ENCODE measurements at regions not wholly inside any gene's neighbourhood (a gene's known extent, or its start where the extent isn't known, plus 50 kb on each side); places are given as distances from the start of the nearest gene placed in this dataset.

DNA sequence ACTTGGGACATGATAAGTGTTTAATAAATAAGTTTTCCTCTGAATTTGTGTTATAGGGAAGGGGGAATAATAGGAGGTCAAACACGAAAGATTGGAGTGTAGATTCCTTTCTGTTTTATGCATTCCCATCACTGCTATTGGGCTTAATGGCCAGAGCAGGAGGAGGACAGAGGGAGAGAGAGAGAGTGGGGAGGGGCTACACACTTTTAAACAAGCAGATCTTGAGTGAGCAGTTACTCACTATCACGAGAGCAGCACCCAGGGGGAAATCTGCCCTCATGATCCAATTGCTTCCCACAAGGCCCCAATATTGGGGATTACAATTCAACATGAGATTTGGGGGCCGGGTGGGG, 505.0 kb downstream of the GRIN2A start:
- no peaks in the 10 kb centered on the region for H3K4me1 ChIP-seq (ENCODE audit: control insufficient read depth in 1 of 2, low read depth in 2 of 2)
- H3K36me3 ChIP-seq: no peaks in the 10 kb centered on the region
- no peak overlapping the region for H3K27ac ChIP-seq
- H3K27me3 ChIP-seq (replicated peaks; ENCODE audit: insufficient read depth): no peaks in the 10 kb centered on the region
- H3K9me3 ChIP-seq: no peaks in the 10 kb centered on the region
- ATAC-seq (ENCODE audit: insufficient number of reproducible peaks, low FRiP score, low read depth): no peak
- H3K4me3 ChIP-seq: no peak overlapping the region
- DNase-seq (ENCODE audit: low spot score): no peak
- TF ChIP-seq, protein P1, sequence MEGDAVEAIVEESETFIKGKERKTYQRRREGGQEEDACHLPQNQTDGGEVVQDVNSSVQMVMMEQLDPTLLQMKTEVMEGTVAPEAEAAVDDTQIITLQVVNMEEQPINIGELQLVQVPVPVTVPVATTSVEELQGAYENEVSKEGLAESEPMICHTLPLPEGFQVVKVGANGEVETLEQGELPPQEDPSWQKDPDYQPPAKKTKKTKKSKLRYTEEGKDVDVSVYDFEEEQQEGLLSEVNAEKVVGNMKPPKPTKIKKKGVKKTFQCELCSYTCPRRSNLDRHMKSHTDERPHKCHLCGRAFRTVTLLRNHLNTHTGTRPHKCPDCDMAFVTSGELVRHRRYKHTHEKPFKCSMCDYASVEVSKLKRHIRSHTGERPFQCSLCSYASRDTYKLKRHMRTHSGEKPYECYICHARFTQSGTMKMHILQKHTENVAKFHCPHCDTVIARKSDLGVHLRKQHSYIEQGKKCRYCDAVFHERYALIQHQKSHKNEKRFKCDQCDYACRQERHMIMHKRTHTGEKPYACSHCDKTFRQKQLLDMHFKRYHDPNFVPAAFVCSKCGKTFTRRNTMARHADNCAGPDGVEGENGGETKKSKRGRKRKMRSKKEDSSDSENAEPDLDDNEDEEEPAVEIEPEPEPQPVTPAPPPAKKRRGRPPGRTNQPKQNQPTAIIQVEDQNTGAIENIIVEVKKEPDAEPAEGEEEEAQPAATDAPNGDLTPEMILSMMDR (IDR thresholded peaks at IDR 0.05): no peak

DNA sequence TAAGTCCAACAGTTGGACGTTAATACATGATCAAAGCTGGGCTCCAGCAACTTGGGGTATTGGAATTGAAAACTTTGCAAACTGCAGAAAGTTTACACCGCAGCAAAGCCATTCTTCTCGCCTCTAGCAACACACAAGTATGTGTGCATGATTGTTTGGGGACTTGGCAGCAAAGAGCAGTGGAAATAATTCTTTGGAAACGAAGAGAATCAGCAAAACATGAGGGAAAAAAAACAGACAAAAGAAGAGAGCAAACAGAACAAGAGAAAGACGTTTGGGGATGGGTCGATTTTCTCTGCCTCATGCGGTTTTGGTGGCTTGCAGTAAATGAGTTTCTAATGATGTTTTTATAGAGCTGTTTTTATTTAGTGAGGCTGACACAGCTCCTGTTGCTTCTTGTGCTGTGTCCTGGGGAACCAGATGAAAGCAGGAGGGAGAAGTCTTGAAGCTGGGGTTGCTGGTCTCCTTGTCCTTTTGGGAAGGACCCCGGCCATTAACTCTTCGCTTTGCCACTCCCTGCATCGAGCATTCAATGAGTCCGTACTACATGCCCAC, 502.9 kb downstream of the GRIN2A start:
- no peaks in the 10 kb centered on the region for H3K36me3 ChIP-seq
- ATAC-seq (ENCODE audit: insufficient number of reproducible peaks, low FRiP score, low read depth): no peak
- H3K4me3 ChIP-seq: no peak overlapping the region
- no peak for DNase-seq (ENCODE audit: low spot score)
- H3K27me3 ChIP-seq (replicated peaks; ENCODE audit: insufficient read depth): no peaks in the 10 kb centered on the region
- TF ChIP-seq, protein P1 (IDR thresholded peaks at IDR 0.05): no peak
- H3K4me1 ChIP-seq (ENCODE audit: control insufficient read depth in 1 of 2, low read depth in 2 of 2): no peaks in the 10 kb centered on the region
- no peak overlapping the region for H3K27ac ChIP-seq
- no peaks in the 10 kb centered on the region for H3K9me3 ChIP-seq

DNA sequence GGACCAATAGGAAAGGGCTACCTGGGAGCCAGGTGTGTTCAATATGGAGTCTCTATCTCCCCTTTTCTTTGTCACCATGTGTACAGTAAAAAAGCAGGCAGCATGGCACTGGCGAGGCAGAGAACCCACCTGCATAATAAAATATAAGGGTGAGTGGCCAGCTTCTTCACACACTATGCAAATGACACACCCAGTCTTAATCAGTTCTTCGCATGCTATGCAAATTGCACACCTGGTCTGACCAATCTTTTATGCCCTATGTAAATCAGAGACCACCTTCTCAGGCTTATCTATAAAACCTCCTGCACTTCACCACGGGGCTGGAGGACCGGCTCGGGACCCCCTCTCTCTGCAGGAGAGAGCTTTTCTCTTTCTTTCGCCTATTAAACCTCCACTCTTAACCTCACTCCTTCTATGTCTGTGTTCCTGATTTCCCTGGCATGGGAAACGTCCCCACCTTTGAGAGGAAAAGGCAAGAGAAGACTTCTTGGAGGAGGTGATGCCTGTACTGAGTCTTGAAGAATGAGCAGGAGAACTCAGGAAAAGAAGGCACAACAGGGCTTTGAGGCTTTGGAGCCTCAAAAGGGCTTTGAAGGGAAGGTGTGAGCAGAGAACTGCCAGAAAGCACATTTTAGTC, 502.1 kb downstream of the GRIN2A start:
- ATAC-seq (ENCODE audit: insufficient number of reproducible peaks, low FRiP score, low read depth) (no peak), DNase-seq (ENCODE audit: low spot score) (no peak)
- Histone ChIP-seq H3K27me3 (replicated peaks; ENCODE audit: insufficient read depth) (no peaks in the 10 kb centered on the region), H3K4me1 (ENCODE audit: control insufficient read depth in 1 of 2, low read depth in 2 of 2) (no peaks in the 10 kb centered on the region), H3K27ac (no peak overlapping the region), H3K4me3 (no peak overlapping the region), H3K36me3 (no peaks in the 10 kb centered on the region), H3K9me3 (no peaks in the 10 kb centered on the region)
- TF ChIP-seq, protein P1 (IDR thresholded peaks at IDR 0.05): no peak

DNA sequence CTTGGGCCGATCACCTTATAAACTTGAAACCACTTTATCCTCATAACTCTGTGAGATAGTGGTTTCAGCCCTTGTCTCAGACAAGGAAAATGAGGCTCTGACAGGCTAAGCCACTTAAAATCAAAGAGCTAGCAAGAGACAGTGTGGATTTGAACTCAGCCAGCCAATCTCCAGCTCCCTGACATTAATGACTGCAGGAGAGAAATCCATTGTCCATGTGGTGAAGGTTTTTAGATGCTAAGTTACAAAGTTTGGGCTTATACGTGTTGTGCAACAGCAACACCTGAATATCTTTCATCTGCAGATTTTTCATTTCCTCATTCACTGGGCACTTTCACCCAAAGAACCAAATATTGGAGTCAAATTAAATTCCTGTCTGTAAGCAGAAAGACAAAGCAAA, 501.3 kb downstream of the GRIN2A start:
- Histone ChIP-seq H3K36me3 (no peaks in the 10 kb centered on the region), H3K27me3 (replicated peaks; ENCODE audit: insufficient read depth) (no peaks in the 10 kb centered on the region), H3K4me3 (no peak overlapping the region), H3K27ac (no peak overlapping the region), H3K9me3 (no peaks in the 10 kb centered on the region), H3K4me1 (ENCODE audit: control insufficient read depth in 1 of 2, low read depth in 2 of 2) (no peaks in the 10 kb centered on the region)
- TF ChIP-seq, protein P1 (IDR thresholded peaks at IDR 0.05): no peak
- DNase-seq (ENCODE audit: low spot score) (no peak), ATAC-seq (ENCODE audit: insufficient number of reproducible peaks, low FRiP score, low read depth) (no peak)

DNA sequence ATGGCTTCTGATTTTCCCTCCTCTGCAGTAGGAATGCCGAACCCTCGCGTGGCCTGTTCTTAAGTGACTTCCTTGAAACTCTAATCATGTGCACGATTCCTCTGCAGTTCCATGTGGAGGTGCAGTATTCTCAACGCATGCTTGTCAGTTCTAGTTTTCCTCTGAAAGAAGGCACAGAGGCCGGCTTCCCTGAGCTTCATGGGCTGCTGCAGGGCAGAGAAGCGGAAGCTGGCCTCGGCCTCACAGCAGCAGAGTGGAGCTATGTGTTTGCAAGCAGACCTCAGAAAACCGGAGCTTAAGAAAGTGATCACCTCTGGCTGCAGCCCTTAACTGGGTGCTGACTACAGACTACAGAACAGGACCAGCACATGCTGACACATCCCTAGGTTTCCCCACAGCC, 500.7 kb downstream of the GRIN2A start:
- no peaks in the 10 kb centered on the region for H3K4me1 ChIP-seq (ENCODE audit: control insufficient read depth in 1 of 2, low read depth in 2 of 2)
- no peaks in the 10 kb centered on the region for H3K9me3 ChIP-seq
- no peaks in the 10 kb centered on the region for H3K36me3 ChIP-seq
- no peak for DNase-seq (ENCODE audit: low spot score)
- no peak overlapping the region for H3K27ac ChIP-seq
- TF ChIP-seq, protein P1 (IDR thresholded peaks at IDR 0.05): no peak
- H3K27me3 ChIP-seq (replicated peaks; ENCODE audit: insufficient read depth): no peaks in the 10 kb centered on the region
- no peak for ATAC-seq (ENCODE audit: insufficient number of reproducible peaks, low FRiP score, low read depth)
- no peak overlapping the region for H3K4me3 ChIP-seq
